ENCODE measurements at regions not wholly inside any gene's neighbourhood (a gene's known extent, or its start where the extent isn't known, plus 50 kb on each side); places are given as distances from the start of the nearest gene placed in this dataset.

DNA sequence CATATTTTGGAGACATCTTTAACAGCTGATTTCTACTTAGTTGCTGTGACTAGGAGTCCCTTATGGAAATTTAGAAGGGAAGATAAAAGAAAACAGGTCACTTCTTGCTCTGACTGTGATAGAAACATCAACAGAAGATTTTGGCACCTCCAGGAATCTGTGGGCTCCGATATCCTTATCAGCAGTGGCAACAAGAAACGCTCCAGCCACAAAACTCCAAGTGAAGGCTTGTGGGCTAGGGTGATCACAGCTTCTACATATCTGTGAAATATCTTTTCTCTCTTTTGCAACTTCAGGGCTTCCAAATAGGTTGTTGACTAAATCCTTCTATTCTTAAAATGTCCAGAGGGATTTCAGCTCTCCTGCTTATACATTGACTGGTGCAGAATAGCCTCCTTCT, 1625.5 kb upstream of the CDH6 start:
- no peak overlapping the region for H2BK120ac ChIP-seq (replicated peaks; ENCODE audit: low read depth, low read length)
- WGBS, 2 experiments (ENCODE audit: extremely low coverage in 1 of 2, insufficient coverage in 1 of 2, insufficient read length in 1 of 2, insufficient replicate concordance in 2 of 2, low coverage in 1 of 2, low lambda C conversion rate in 2 of 2, missing lambda C conversion rate in 1 of 2), result 97% methylated on average over 2 of the region's 2 CpGs; no CpG with 5 or more reads in 1 of the 2 experiments
- TF ChIP-seq TEAD4 (IDR thresholded peaks at IDR 0.05; ENCODE audit: low read depth, low read length), result no peak
- no peak for TF ChIP-seq RFX5 (IDR thresholded peaks at IDR 0.05; ENCODE audit: borderline replicate concordance, low read depth, low read length)
- TF ChIP-seq GABPA (IDR thresholded peaks at IDR 0.05; ENCODE audit: borderline replicate concordance, insufficient read depth, low read length), result no peak
- TF ChIP-seq ASH2L (IDR thresholded peaks at IDR 0.05; ENCODE audit: low read length), result no peak
- no peak for TF ChIP-seq TBP (IDR thresholded peaks at IDR 0.05; ENCODE audit: low read depth, low read length)
- no peak for TF ChIP-seq FOSL1 (IDR thresholded peaks at IDR 0.05; ENCODE audit: insufficient read depth, low read depth, low read length)
- no peak for TF ChIP-seq CTBP2 (IDR thresholded peaks at IDR 0.05; ENCODE audit: borderline replicate concordance, insufficient read depth, insufficient read length, low read length)
- TF ChIP-seq KDM4A (IDR thresholded peaks at IDR 0.05; ENCODE audit: low read depth, low read length, severe bottlenecking), result no peak
- TF ChIP-seq CHD1 (IDR thresholded peaks at IDR 0.05; ENCODE audit: low read depth, low read length), result no peak
- no peak for TF ChIP-seq BCL11A (IDR thresholded peaks at IDR 0.05; ENCODE audit: low read depth in 2 of 2, low read length in 2 of 2)
- TF ChIP-seq JUN (IDR thresholded peaks at IDR 0.05; ENCODE audit: low read depth, low read length), result no peak
- no peak for TF ChIP-seq SIN3A (conservative IDR thresholded peaks at IDR 0.05 in 1 of 2, IDR thresholded peaks at IDR 0.05 in 1 of 2; ENCODE audit: low read depth in 1 of 2, low read length in 2 of 2)
- no peak for TF ChIP-seq RBBP5 (IDR thresholded peaks at IDR 0.05; ENCODE audit: borderline replicate concordance, low read depth, low read length)
- TF ChIP-seq, protein P1, sequence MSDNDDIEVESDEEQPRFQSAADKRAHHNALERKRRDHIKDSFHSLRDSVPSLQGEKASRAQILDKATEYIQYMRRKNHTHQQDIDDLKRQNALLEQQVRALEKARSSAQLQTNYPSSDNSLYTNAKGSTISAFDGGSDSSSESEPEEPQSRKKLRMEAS (IDR thresholded peaks at IDR 0.05), result no peak
- TF ChIP-seq TAF1 (IDR thresholded peaks at IDR 0.05; ENCODE audit: low read depth, low read length), result no peak

More for the DNA sequence above, 1625.5 kb upstream of the CDH6 start:
- no peak overlapping the region for H3K4ac ChIP-seq (replicated peaks; ENCODE audit: insufficient read length, low read depth, low read length)
- ChIA-PET POLR2A (ENCODE audit: partially characterized antibody) (no interaction called here), CTCF (ENCODE audit: partially characterized antibody) (no interaction called here)
- FAIRE-seq (no peak), DNase-seq (ENCODE audit: low read depth in 1 of 2, low spot score in 2 of 2) (no peak)
- no peak overlapping the region for H4K5ac ChIP-seq (ENCODE audit: insufficient read length, low read depth, low read length)
- no peak overlapping the region for H3K14ac ChIP-seq (ENCODE audit: insufficient read length)
- H2AK5ac ChIP-seq (ENCODE audit: low read depth, low read length), result no peak overlapping the region
- H2BK5ac ChIP-seq (ENCODE audit: low read depth, low read length), result no peak overlapping the region
- no peak overlapping the region for H3K23ac ChIP-seq (ENCODE audit: insufficient read length)
- no peaks in the 10 kb centered on the region for H3K9me3 ChIP-seq (ENCODE audit: insufficient read depth in 2 of 2, low read depth in 1 of 2, low read length in 1 of 2)
- no peaks in the 10 kb centered on the region for H4K20me1 ChIP-seq (replicated peaks in 1 of 2; ENCODE audit: control insufficient read depth in 1 of 2, insufficient read depth in 2 of 2, low read length in 2 of 2)
- H3K56ac ChIP-seq (replicated peaks; ENCODE audit: insufficient read length, low read depth, low read length), result no peak overlapping the region
- no peaks in the 10 kb centered on the region for H3K36me3 ChIP-seq (ENCODE audit: control insufficient read depth in 2 of 4, insufficient read depth in 4 of 4, low read length in 3 of 4)
- no peak overlapping the region for H2BK20ac ChIP-seq (ENCODE audit: low read length)
- no peaks in the 10 kb centered on the region for H3K79me2 ChIP-seq (ENCODE audit: control insufficient read depth in 1 of 2, insufficient read depth in 2 of 2, low read length in 2 of 2)
- no peak overlapping the region for H3K9ac ChIP-seq (replicated peaks in 1 of 4; ENCODE audit: extremely low read depth in 1 of 4, low read depth in 3 of 4, low read length in 3 of 4)
- H3K27me3 ChIP-seq (replicated peaks in 1 of 4; ENCODE audit: control insufficient read depth in 3 of 4, extremely low read depth in 1 of 4, insufficient read depth in 3 of 4, low read length in 3 of 4), result no peaks in the 10 kb centered on the region
- H3K4me1 ChIP-seq (replicated peaks in 1 of 4; ENCODE audit: control insufficient read depth in 3 of 4, insufficient read depth in 4 of 4, low read length in 3 of 4), result no peaks in the 10 kb centered on the region
- H3K4me2 ChIP-seq (ENCODE audit: insufficient read depth in 1 of 2, low read depth in 2 of 2, low read length in 2 of 2), result no peak overlapping the region
- no peak overlapping the region for H2AFZ ChIP-seq (ENCODE audit: low read length)
- H3K18ac ChIP-seq (ENCODE audit: extremely low read depth, low read length), result no peak overlapping the region
- no peak overlapping the region for H2BK15ac ChIP-seq (ENCODE audit: low read length)
- no peak overlapping the region for H3K27ac ChIP-seq (ENCODE audit: low read depth, low read length)
- H4K8ac ChIP-seq (ENCODE audit: extremely low read depth, insufficient read depth, low read length), result no peak overlapping the region
- no peak overlapping the region for H2BK12ac ChIP-seq (ENCODE audit: low read depth, low read length)
- H3K79me1 ChIP-seq (ENCODE audit: low read depth, low read length), result no peaks in the 10 kb centered on the region
- no peak overlapping the region for H4K91ac ChIP-seq (replicated peaks; ENCODE audit: insufficient read length, low read length)
- H3K23me2 ChIP-seq (ENCODE audit: low read depth, low read length), result no peaks in the 10 kb centered on the region
- H3K4me3 ChIP-seq (ENCODE audit: extremely low read depth in 1 of 4, insufficient read depth in 2 of 4, low read depth in 3 of 4, low read length in 4 of 4), result no peak overlapping the region

Data from H1 (cell line).